Psoas muscle (tissue), 7 donors: ENCODE measurements at regions not wholly inside any gene's neighbourhood (a gene's known extent, or its start where the extent isn't known, plus 50 kb on each side); places are given as distances from the start of the nearest gene placed in this dataset.

Experiments used
- ATAC-seq, 4 donors: fragments of 200-7000 bp; cut with Tn5 transposase; one replicate each; pipeline ENCODE4 v1.9.1; 2020; ENCODE audit warnings: moderate library complexity in 3 of 4, mild to moderate bottlenecking in 2 of 4
- DNase-seq, 2 donors: peaks; one replicate each; pipeline ENCODE4 v3.0.0-alpha.2; 2020
- H3K27ac ChIP-seq: fragments of 200-600 bp; one replicate; pipeline ENCODE4 v1.8.0; 2022
- H3K27me3 ChIP-seq, 3 donors: fragments of 200-600 bp in 1 of 3; one replicate each; pipeline versions ENCODE4 v1.6.1 to v1.8.0; 2013 to 2022; ENCODE audit warnings: low read length in 2 of 3, mild to moderate bottlenecking in 2 of 3, moderate library complexity in 1 of 3; ENCODE audit not compliant: insufficient read depth in 3 of 3
- H3K36me3 ChIP-seq, 2 donors: fragments of 200-600 bp in 1 of 2; one replicate each; pipeline versions ENCODE4 v1.6.1 to v1.8.0; 2013 to 2022; ENCODE audit warnings: low read depth in 1 of 2, mild to moderate bottlenecking in 1 of 2, moderate library complexity in 1 of 2; ENCODE audit not compliant: insufficient read depth in 1 of 2
- H3K4me1 ChIP-seq: fragments of 200-600 bp; one replicate; pipeline ENCODE4 v1.8.0; 2022
- H3K4me3 ChIP-seq: fragments of 200-600 bp; one replicate; pipeline ENCODE4 v1.8.0; 2022; ENCODE audit warnings: mild to moderate bottlenecking
- H3K9me3 ChIP-seq: fragments of 200-600 bp; one replicate; pipeline ENCODE4 v1.8.0; 2022
- WGBS, 3 donors: extraction: QIAGEN DNeasy Blood & Tissue Kit; methylation state at CpG; one replicate each; pipeline versions ENCODE4 v1.1.6 to v1.1.7; 2013; 5-methylcytosine and 5-hydroxymethylcytosine counted together
- intact Hi-C, 2 donors: fragments of 100-400 bp; cut with DNase I; formaldehyde crosslinking; loops; one replicate each; pipeline versions ENCODE4 v1.11.0 to v1.14.2; 2022
- TF ChIP-seq, protein P1 (sequence below): fragments of 200-600 bp; IDR thresholded peaks from one replicate; pipeline ENCODE4 v1.8.0; 2022; ENCODE audit warnings: antibody characterized with exemption
- donor health status: healthy with polysubstance abuse.
- donor health status: DM: no; HTN: no; CAD: no; lungs with moderate emphysema.
- donor health status: Bipolar disorder and iron deficiency.
- donor health status: healthy.
- donor health status: DM: yes; HTN: yes; CAD: no.
- donor health status: DM: no; HTN: no; CAD: no.
- donor health status: DM: yes; HTN: yes; CAD: no.

- H3K4me1 ChIP-seq, result no peaks in the 10 kb centered on the region
- H3K4me3 ChIP-seq, result no peak overlapping the region
- 87 to 95% (median 87%) methylated on average over 2 of the region's 2 CpGs for WGBS, 3 donors
- H3K27me3 ChIP-seq, result no peaks in the 10 kb centered on the region
- no peak overlapping the region for H3K27ac ChIP-seq
- intact Hi-C loops, result no loop called here
- DNase-seq (no peak), ATAC-seq (no peak)
- H3K36me3 ChIP-seq, result no peaks in the 10 kb centered on the region
- TF ChIP-seq, protein P1, sequence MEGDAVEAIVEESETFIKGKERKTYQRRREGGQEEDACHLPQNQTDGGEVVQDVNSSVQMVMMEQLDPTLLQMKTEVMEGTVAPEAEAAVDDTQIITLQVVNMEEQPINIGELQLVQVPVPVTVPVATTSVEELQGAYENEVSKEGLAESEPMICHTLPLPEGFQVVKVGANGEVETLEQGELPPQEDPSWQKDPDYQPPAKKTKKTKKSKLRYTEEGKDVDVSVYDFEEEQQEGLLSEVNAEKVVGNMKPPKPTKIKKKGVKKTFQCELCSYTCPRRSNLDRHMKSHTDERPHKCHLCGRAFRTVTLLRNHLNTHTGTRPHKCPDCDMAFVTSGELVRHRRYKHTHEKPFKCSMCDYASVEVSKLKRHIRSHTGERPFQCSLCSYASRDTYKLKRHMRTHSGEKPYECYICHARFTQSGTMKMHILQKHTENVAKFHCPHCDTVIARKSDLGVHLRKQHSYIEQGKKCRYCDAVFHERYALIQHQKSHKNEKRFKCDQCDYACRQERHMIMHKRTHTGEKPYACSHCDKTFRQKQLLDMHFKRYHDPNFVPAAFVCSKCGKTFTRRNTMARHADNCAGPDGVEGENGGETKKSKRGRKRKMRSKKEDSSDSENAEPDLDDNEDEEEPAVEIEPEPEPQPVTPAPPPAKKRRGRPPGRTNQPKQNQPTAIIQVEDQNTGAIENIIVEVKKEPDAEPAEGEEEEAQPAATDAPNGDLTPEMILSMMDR, result no peak
- H3K9me3 ChIP-seq, result no peaks in the 10 kb centered on the region
Observed at GRCh38 chr6:87785229-87785862, 83.3 kb upstream of the AKIRIN2 start.

- H3K36me3 ChIP-seq, result no peaks in the 10 kb centered on the region
Observed at GRCh38 chr6:87784690-87785089, 82.7 kb upstream of the AKIRIN2 start.

GRCh38 chr6:87784051-87784450 lies 82.0 kb upstream of the AKIRIN2 start:
- no peak overlapping the region for H3K4me3 ChIP-seq
- no peak for DNase-seq
- H3K27ac ChIP-seq, result no peak overlapping the region
- TF ChIP-seq, protein P1, result no peak
- no peak for ATAC-seq
- intact Hi-C loops, result no loop called here
- no peaks in the 10 kb centered on the region for H3K9me3 ChIP-seq
- no peaks in the 10 kb centered on the region for H3K4me1 ChIP-seq
- no peaks in the 10 kb centered on the region for H3K36me3 ChIP-seq
- H3K27me3 ChIP-seq, result no peaks in the 10 kb centered on the region

More at GRCh38 chr6:87784690-87785089, 82.7 kb upstream of the AKIRIN2 start:
- Histone ChIP-seq H3K9me3 (no peaks in the 10 kb centered on the region), H3K4me3 (no peak overlapping the region), H3K27me3 (no peaks in the 10 kb centered on the region), H3K4me1 (no peaks in the 10 kb centered on the region), H3K27ac (no peak overlapping the region)
- intact Hi-C loops, result no loop called here
- 58 to 61% (median 60%) methylated on average over 2 of the region's 2 CpGs for WGBS, 3 donors
- DNase-seq (no peak), ATAC-seq (no peak)
- TF ChIP-seq, protein P1, result no peak

DNA sequence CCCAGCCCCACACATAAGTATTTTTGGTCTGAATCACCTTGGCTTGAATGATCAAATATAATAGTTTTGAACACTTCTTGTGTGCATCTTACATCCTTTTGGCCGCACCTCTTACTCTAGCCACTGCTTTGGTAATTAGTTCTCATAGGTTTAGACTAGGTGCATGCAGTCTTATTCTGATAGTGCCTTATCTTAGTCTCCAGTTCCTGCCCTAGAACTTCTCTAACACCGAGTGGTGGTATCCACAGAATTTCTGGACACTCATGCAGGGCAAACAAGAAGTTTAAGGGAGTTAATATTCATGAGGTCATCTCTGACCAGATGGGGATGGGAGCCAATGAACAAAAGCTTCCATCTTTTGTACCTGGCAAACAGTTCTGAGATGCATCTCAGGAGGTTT lies 77.5 kb upstream of the AKIRIN2 start:
- Histone ChIP-seq H3K4me3 (no peak overlapping the region), H3K9me3 (no peaks in the 10 kb centered on the region), H3K36me3 (no peaks in the 10 kb centered on the region), H3K27me3 (no peaks in the 10 kb centered on the region), H3K27ac (no peak overlapping the region), H3K4me1 (peaks cover 4% of the 10 kb centered on the region)
- TF ChIP-seq, protein P1, result no peak
- ATAC-seq (no peak), DNase-seq (no peak)
- intact Hi-C loops, result no loop called here
- WGBS, 3 donors, result 86 to 95% (median 90%) methylated on average over 2 of the region's 2 CpGs
